Gastrocnemius medialis (tissue), 4 donors: ENCODE measurements at regions not wholly inside any gene's neighbourhood (a gene's known extent, or its start where the extent isn't known, plus 50 kb on each side); places are given as distances from the start of the nearest gene placed in this dataset.

Experiments
- CTCF ChIP-seq, 5 experiments: fragments of 450-650 bp in 3 of 5; fragments of 200-600 bp in 2 of 5; sonication (generic) in 2 of 5; IDR thresholded peaks in 4 of 5; conservative IDR thresholded peaks in 1 of 5; 1 replicate in 4 of 5; 2 replicates in 1 of 5; pipeline ENCODE4 v1.5.1; 2016 to 2019; ENCODE audit warnings: antibody characterized with exemption in 5 of 5, mild to moderate bottlenecking in 3 of 5, moderate library complexity in 3 of 5
- POLR2A ChIP-seq, 2 donors: fragments of 450-650 bp; IDR thresholded peaks; one replicate each; pipeline ENCODE4 v1.6.1; 2017; ENCODE audit warnings: antibody characterized with exemption in 2 of 2, mild to moderate bottlenecking in 2 of 2, moderate library complexity in 2 of 2

- TF ChIP-seq CTCF (IDR thresholded peaks at IDR 0.05 in 4 of 5, conservative IDR thresholded peaks at IDR 0.05 in 1 of 5): no peak
- TF ChIP-seq POLR2A (IDR thresholded peaks at IDR 0.05): no peak
Observed at GRCh38 chr1:186616511-186616910, 63.7 kb downstream of the PTGS2 start.
